ENCODE measurements at regions not wholly inside any gene's neighbourhood (a gene's known extent, or its start where the extent isn't known, plus 50 kb on each side); places are given as distances from the start of the nearest gene placed in this dataset.

DNA sequence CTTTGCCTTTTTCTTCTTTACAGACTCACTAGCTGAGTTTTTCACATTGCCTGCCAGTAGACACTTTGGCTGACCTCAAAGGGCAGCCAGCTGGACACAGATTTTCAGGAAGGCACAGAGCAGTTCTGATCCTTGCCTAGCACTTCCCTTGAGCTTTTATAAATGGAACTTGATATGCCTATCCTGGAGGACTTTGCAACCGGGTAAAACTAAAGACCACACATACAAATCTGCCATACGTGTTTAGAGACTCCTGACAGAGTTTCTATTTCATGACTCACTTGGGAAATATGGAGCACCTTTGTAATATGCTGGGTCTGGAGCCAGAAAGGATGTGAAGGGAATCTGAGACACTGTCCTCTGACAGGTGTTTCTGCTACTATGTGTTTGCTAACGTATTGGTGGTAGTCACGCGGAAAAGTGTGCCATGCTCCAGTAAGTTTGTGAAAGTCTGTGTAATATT, 56.7 kb upstream of the RASSF6 start:
- TF ChIP-seq, protein P1, sequence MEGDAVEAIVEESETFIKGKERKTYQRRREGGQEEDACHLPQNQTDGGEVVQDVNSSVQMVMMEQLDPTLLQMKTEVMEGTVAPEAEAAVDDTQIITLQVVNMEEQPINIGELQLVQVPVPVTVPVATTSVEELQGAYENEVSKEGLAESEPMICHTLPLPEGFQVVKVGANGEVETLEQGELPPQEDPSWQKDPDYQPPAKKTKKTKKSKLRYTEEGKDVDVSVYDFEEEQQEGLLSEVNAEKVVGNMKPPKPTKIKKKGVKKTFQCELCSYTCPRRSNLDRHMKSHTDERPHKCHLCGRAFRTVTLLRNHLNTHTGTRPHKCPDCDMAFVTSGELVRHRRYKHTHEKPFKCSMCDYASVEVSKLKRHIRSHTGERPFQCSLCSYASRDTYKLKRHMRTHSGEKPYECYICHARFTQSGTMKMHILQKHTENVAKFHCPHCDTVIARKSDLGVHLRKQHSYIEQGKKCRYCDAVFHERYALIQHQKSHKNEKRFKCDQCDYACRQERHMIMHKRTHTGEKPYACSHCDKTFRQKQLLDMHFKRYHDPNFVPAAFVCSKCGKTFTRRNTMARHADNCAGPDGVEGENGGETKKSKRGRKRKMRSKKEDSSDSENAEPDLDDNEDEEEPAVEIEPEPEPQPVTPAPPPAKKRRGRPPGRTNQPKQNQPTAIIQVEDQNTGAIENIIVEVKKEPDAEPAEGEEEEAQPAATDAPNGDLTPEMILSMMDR (conservative IDR thresholded peaks at IDR 0.05 in 1 of 2, IDR thresholded peaks at IDR 0.05 in 1 of 2; ENCODE audit: low read depth in 1 of 2, low read length in 2 of 2): no peak
- no peak for TF ChIP-seq EZH2 (IDR thresholded peaks at IDR 0.05; ENCODE audit: low read length, missing control alignments)

Measured in fibroblast of lung (primary cell).